Left ventricle myocardium inferior (tissue), 1 donor: ENCODE measurements at regions not wholly inside any gene's neighbourhood (a gene's known extent, or its start where the extent isn't known, plus 50 kb on each side); places are given as distances from the start of the nearest gene placed in this dataset.

Source experiments
- DNase-seq: peaks from one replicate; pipeline ENCODE4 v3.0.0-alpha.2; 2020
- H3K27ac ChIP-seq: fragments of 200-600 bp; replicated peaks from 2 replicates; pipeline ENCODE4 v1.8.0; 2021
- H3K27me3 ChIP-seq: fragments of 200-600 bp; 2 replicates; pipeline ENCODE4 v1.8.0; 2021; ENCODE audit warnings: low read depth
- H3K36me3 ChIP-seq: fragments of 200-600 bp; 2 replicates; pipeline ENCODE4 v1.8.0; 2021
- H3K4me1 ChIP-seq: fragments of 200-600 bp; 2 replicates; pipeline ENCODE4 v1.8.0; 2021
- H3K4me3 ChIP-seq: fragments of 200-600 bp; 2 replicates; pipeline ENCODE4 v1.8.0; 2021; ENCODE audit warnings: mild to moderate bottlenecking, moderate library complexity
- H3K9me3 ChIP-seq: fragments of 200-600 bp; replicated peaks from 2 replicates; pipeline ENCODE4 v1.8.0; 2021
- intact Hi-C: fragments of 100-400 bp; cut with micrococcal nuclease; formaldehyde crosslinking; loops from one replicate; pipeline ENCODE4 v1.11.0; 2022
- TF ChIP-seq, protein P1 (sequence below): fragments of 200-600 bp; IDR thresholded peaks from 2 replicates; pipeline ENCODE4 v1.8.0; 2021; ENCODE audit warnings: antibody characterized with exemption, mild to moderate bottlenecking, borderline replicate concordance
- donor health status: DM: no; HTN: yes; CAD: no; lungs with severe emphysema.

DNA sequence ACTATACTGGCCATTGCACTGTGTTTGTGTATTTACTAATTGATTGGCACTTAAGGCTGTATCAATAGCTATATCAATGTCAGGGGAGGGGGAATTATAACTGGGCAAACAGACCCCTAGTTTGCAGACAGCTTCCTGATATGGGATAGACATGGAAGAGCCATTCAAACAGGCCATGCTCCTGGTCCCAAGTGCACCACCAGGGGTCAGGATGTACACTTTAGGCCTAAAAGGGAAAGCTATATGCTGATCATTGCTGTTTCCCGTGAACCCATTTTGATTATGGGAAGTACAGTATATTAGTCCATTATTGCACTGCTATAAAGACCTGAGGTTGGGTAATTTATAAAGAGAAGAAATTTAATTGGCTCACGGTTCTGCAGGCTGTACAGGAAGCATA lies 124.9 kb upstream of the BACE2 start:
- intact Hi-C loops, result no loop called here
- H3K4me1 ChIP-seq, result no peaks in the 10 kb centered on the region
- no peak overlapping the region for H3K4me3 ChIP-seq

GRCh38 chr21:41045534-41046268 lies 122.3 kb upstream of the BACE2 start:
- Histone ChIP-seq H3K27me3 (peaks cover 33% of the 10 kb centered on the region), H3K4me3 (no peak overlapping the region), H3K36me3 (no peaks in the 10 kb centered on the region), H3K9me3 (no peaks in the 10 kb centered on the region), H3K4me1 (no peaks in the 10 kb centered on the region), H3K27ac (no peak overlapping the region)
- no peak for DNase-seq
- intact Hi-C loops, result no loop called here
- TF ChIP-seq, protein P1, sequence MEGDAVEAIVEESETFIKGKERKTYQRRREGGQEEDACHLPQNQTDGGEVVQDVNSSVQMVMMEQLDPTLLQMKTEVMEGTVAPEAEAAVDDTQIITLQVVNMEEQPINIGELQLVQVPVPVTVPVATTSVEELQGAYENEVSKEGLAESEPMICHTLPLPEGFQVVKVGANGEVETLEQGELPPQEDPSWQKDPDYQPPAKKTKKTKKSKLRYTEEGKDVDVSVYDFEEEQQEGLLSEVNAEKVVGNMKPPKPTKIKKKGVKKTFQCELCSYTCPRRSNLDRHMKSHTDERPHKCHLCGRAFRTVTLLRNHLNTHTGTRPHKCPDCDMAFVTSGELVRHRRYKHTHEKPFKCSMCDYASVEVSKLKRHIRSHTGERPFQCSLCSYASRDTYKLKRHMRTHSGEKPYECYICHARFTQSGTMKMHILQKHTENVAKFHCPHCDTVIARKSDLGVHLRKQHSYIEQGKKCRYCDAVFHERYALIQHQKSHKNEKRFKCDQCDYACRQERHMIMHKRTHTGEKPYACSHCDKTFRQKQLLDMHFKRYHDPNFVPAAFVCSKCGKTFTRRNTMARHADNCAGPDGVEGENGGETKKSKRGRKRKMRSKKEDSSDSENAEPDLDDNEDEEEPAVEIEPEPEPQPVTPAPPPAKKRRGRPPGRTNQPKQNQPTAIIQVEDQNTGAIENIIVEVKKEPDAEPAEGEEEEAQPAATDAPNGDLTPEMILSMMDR, result peak; percentile 54

More for the DNA sequence above, 124.9 kb upstream of the BACE2 start:
- DNase-seq, result no peak
- no peak overlapping the region for H3K27ac ChIP-seq
- no peaks in the 10 kb centered on the region for H3K9me3 ChIP-seq
- H3K27me3 ChIP-seq, result peaks cover 40% of the 10 kb centered on the region
- no peaks in the 10 kb centered on the region for H3K36me3 ChIP-seq
- TF ChIP-seq, protein P1, result peak; percentile 31

DNA sequence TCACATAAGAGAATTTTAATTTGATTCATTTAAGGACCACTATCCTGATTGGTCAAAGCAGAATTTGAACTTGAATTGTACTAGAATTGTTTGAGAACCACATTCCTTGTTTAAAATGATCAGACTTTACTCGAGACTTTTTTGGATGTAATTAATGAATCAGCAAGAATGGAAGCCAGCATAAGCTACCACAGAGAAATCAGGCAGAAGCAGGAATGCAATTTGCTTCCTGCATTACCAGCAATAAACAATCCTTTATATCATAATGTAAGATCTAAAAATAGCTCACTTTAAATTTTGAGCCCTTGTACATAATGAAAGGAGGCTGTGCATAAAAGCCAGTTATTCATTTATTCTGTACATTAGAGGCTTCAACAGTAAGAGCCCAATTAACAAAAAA lies 119.8 kb upstream of the BACE2 start:
- Histone ChIP-seq H3K9me3 (no peaks in the 10 kb centered on the region), H3K27ac (no peak overlapping the region), H3K4me3 (no peak overlapping the region), H3K27me3 (peaks cover 37% of the 10 kb centered on the region), H3K36me3 (no peaks in the 10 kb centered on the region), H3K4me1 (no peaks in the 10 kb centered on the region)
- TF ChIP-seq, protein P1, result no peak
- intact Hi-C loops, result no loop called here
- no peak for DNase-seq

DNA sequence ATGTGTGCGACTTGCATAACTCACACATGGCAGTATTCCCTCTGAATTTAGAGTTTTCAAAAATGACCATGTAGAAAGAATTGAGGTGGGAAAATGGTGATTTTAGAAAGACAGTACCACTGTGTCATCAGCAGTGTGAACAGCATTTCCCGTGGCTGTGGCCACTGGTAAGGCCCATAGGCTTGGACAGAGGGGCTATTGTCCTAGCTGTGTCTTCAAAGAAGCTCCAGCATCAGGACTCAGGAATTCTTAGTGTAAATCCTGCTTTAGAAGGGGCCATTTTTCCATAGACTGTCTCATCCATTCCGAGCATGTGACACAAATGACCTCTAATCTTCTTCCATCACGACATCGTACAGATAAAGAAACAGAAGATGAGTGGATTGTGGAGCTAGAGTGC lies 119.3 kb upstream of the BACE2 start:
- TF ChIP-seq, protein P1, result no peak
- Histone ChIP-seq H3K36me3 (no peaks in the 10 kb centered on the region), H3K4me1 (no peaks in the 10 kb centered on the region), H3K27me3 (peaks cover 37% of the 10 kb centered on the region), H3K27ac (no peak overlapping the region), H3K4me3 (no peak overlapping the region), H3K9me3 (no peaks in the 10 kb centered on the region)
- no peak for DNase-seq
- intact Hi-C loops, result no loop called here

DNA sequence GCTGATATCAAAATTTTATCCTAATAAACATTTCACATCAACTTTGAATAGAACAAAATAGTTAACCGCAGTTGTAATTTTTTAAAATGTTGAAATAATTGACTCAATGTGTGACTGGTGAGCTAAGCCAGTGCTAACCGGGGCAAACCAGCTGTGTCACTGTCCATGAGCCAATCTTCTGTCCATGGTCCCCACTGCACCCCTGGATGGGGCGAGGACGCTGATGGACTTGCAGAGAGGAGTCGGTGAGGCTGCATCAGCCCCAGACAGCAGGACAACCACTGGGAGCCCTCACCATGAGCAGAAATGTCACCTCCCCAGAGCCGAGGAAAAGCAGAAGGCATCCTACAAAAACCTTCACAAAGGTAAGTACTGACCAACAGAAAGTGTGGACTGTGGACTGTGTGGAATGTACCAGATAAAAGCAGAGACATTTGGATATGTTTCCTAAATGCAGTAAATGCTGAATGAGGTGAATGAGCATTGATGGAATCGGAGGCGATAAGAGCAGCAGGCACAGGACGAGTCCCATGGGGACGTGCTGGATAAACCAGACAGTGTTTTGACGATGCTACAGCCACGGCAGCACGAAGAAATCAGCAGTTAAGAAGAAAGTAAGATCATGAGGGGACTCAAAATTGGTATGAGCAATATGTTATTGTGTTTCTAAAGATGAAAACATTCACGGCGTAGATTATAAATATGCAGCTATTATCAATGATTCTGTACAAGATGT lies 115.0 kb upstream of the BACE2 start:
- H3K27me3 ChIP-seq, result peaks cover 8% of the 10 kb centered on the region
- no peaks in the 10 kb centered on the region for H3K4me1 ChIP-seq
- intact Hi-C loops, result no loop called here
- no peaks in the 10 kb centered on the region for H3K9me3 ChIP-seq
- H3K4me3 ChIP-seq, result no peak overlapping the region
- H3K36me3 ChIP-seq, result no peaks in the 10 kb centered on the region
- H3K27ac ChIP-seq, result no peak overlapping the region
- no peak for DNase-seq
- TF ChIP-seq, protein P1, result no peak
